ENCODE measurements at regions not wholly inside any gene's neighbourhood (a gene's known extent, or its start where the extent isn't known, plus 50 kb on each side); places are given as distances from the start of the nearest gene placed in this dataset.

DNA sequence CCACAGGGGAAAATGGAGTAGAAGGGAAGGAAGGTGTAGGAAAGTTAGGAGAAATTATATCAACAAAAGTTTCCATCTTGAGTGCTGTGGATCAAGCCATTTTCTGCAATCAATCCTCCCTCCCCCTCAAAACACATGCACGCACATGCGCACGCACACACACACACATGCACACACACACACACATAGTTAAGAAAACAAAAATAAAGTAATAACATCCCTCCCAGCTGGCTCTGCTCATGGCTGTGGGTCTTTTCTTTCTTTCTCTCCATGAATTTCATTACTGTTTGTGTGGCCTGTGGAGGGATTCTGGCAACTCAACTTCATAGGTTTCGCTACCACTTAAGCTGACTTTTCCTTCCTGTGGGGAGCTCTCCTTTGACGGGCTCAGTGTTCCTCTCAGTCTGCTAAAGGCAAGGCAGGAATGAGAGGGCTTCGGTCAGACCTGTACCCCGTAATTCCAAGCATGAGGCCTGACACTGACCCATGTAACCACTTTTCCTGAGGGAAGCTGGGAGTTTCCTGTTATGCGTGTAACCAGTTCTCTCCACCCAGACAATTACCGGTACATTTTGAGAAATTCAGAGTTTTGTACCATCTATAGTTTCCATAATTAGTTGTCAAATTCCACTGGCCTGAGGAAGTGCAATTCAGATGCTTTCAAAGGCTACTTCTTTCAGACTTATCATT lies 79.8 kb downstream of the ZNF92 start:
- no peak overlapping the region for H2BK15ac ChIP-seq (ENCODE audit: low read depth, low read length)
- H4K8ac ChIP-seq (ENCODE audit: low read depth in 2 of 2, low read length in 2 of 2), result no peak overlapping the region
- H3K56ac ChIP-seq (ENCODE audit: extremely low read depth, insufficient read depth, low read length), result no peak overlapping the region
- no peak overlapping the region for H3K14ac ChIP-seq (replicated peaks; ENCODE audit: low read depth, low read length)
- in situ Hi-C loops (cut with MboI; ENCODE audit: low sequenced_read_pairs), result no loop called here
- no peaks in the 10 kb centered on the region for H3K36me3 ChIP-seq (ENCODE audit: control insufficient read depth, insufficient read depth, low read length)
- H3K4me2 ChIP-seq (ENCODE audit: low read depth, low read length), result no peak overlapping the region
- H3K4me1 ChIP-seq (ENCODE audit: control insufficient read depth, insufficient read depth, low read length), result no peaks in the 10 kb centered on the region
- H3K27ac ChIP-seq (ENCODE audit: insufficient read depth, low read length), result no peak overlapping the region
- H3K27me3 ChIP-seq (ENCODE audit: control insufficient read depth, insufficient read depth, low read length), result no peaks in the 10 kb centered on the region; the same call in 1 of the 2 replicates
- no peaks in the 10 kb centered on the region for H3K9me1 ChIP-seq (ENCODE audit: insufficient read depth, low read length)
- H4K20me1 ChIP-seq (ENCODE audit: insufficient read depth, low read length), result no peaks in the 10 kb centered on the region
- H3K79me1 ChIP-seq (ENCODE audit: low read depth in 1 of 2, low read length in 2 of 2), result no peaks in the 10 kb centered on the region
- no peak overlapping the region for H2AK5ac ChIP-seq (ENCODE audit: low read depth, low read length)
- H2BK5ac ChIP-seq (ENCODE audit: low read depth, low read length, poor library complexity, severe bottlenecking), result no peak overlapping the region
- BruUV-seq (replicated peaks), result no TSS peak
- H3K4me3 ChIP-seq (ENCODE audit: insufficient read depth, low read depth, low read length), result no peak overlapping the region
- H3K9ac ChIP-seq (ENCODE audit: low read depth, low read length), result no peak overlapping the region
- CTCF ChIA-PET, result no interaction called here
- H4K91ac ChIP-seq (ENCODE audit: insufficient read depth, low read depth, low read length), result no peak overlapping the region
- H3K18ac ChIP-seq (ENCODE audit: low read depth, low read length), result no peak overlapping the region
- H4K5ac ChIP-seq (ENCODE audit: low read depth, low read length), result no peak overlapping the region
- H2BK20ac ChIP-seq (ENCODE audit: low read depth, low read length), result no peak overlapping the region
- dilution Hi-C loops (cut with HindIII; ENCODE audit: low sequenced_read_pairs, unreplicated experiment), result no loop called here
- H3K9me3 ChIP-seq (ENCODE audit: control insufficient read depth, insufficient read depth, low read length), result no peaks in the 10 kb centered on the region
- H3K4ac ChIP-seq (ENCODE audit: low read depth, low read length), result no peak overlapping the region
- WGBS, 2 experiments (ENCODE audit: extremely low coverage in 2 of 2, insufficient read length in 1 of 2), result no CpG with 5 or more reads among the region's 9 CpGs
- ATAC-seq (ENCODE audit: low read depth) (no peak), DNase-seq (no peak)
- H2AFZ ChIP-seq (replicated peaks; ENCODE audit: low read length, poor library complexity), result no peak overlapping the region
- POLR2A ChIA-PET (ENCODE audit: unreplicated experiment), result no interaction called here
- H2AK9ac ChIP-seq (replicated peaks; ENCODE audit: low read depth, low read length, poor library complexity), result no peak overlapping the region
- H3K23ac ChIP-seq (ENCODE audit: low read depth, low read length), result no peak overlapping the region
- intact Hi-C loops (cut with micrococcal nuclease), result no loop called here
- no peak for TF ChIP-seq MAZ (IDR thresholded peaks at IDR 0.05; ENCODE audit: borderline replicate concordance, low read depth, low read length)
- TF ChIP-seq, protein P1, sequence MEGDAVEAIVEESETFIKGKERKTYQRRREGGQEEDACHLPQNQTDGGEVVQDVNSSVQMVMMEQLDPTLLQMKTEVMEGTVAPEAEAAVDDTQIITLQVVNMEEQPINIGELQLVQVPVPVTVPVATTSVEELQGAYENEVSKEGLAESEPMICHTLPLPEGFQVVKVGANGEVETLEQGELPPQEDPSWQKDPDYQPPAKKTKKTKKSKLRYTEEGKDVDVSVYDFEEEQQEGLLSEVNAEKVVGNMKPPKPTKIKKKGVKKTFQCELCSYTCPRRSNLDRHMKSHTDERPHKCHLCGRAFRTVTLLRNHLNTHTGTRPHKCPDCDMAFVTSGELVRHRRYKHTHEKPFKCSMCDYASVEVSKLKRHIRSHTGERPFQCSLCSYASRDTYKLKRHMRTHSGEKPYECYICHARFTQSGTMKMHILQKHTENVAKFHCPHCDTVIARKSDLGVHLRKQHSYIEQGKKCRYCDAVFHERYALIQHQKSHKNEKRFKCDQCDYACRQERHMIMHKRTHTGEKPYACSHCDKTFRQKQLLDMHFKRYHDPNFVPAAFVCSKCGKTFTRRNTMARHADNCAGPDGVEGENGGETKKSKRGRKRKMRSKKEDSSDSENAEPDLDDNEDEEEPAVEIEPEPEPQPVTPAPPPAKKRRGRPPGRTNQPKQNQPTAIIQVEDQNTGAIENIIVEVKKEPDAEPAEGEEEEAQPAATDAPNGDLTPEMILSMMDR (conservative IDR thresholded peaks at IDR 0.05; ENCODE audit: low read depth, low read length), result no peak
- TF ChIP-seq MAFK (IDR thresholded peaks at IDR 0.05; ENCODE audit: low read depth, low read length), result no peak
- TF ChIP-seq CHD1 (IDR thresholded peaks at IDR 0.05; ENCODE audit: low read depth, low read length), result no peak
- TF ChIP-seq POLR2A (IDR thresholded peaks at IDR 0.05; ENCODE audit: low read depth, low read length), result no peak
- TF ChIP-seq, protein P2, sequence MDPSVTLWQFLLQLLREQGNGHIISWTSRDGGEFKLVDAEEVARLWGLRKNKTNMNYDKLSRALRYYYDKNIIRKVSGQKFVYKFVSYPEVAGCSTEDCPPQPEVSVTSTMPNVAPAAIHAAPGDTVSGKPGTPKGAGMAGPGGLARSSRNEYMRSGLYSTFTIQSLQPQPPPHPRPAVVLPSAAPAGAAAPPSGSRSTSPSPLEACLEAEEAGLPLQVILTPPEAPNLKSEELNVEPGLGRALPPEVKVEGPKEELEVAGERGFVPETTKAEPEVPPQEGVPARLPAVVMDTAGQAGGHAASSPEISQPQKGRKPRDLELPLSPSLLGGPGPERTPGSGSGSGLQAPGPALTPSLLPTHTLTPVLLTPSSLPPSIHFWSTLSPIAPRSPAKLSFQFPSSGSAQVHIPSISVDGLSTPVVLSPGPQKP (IDR thresholded peaks at IDR 0.05; ENCODE audit: borderline replicate concordance, low read depth, low read length), result no peak
- no peak for TF ChIP-seq FOS (IDR thresholded peaks at IDR 0.05; ENCODE audit: low read depth, low read length)
- TF ChIP-seq RAD21 (IDR thresholded peaks at IDR 0.05; ENCODE audit: low read length), result no peak
- TF ChIP-seq BHLHE40 (IDR thresholded peaks at IDR 0.05; ENCODE audit: low read depth, low read length), result no peak
- H2BK120ac ChIP-seq (ENCODE audit: low read depth, low read length), result no peak overlapping the region

Data from IMR-90 (cell line).